NCI-H1417 (cell line): ENCODE measurements at regions not wholly inside any gene's neighbourhood (a gene's known extent, or its start where the extent isn't known, plus 50 kb on each side); places are given as distances from the start of the nearest gene placed in this dataset.
"Not testable (repeated sequence)": the region's sequence is repeated elsewhere in the genome, so short reads cannot be mapped to it uniquely, and the experiment has no call there.

Experiments used
- DNase-seq, 3 experiments: peaks; one replicate each; lab custom pipeline; 2025; lab: John Stamatoyannopoulos, UW

GRCh38 chr4:84224522-84224921, 274.6 kb downstream of the NKX6-1 start:
- peak; percentile 45 to 86 (median 45) for DNase-seq

GRCh38 chr4:84221704-84222103, 277.4 kb downstream of the NKX6-1 start:
- peak in 1 of 3 experiments; percentile 45 for DNase-seq

- no peak for DNase-seq
Measured at GRCh38 chr4:84220990-84221389, 278.1 kb downstream of the NKX6-1 start.

- DNase-seq: no peak
Measured at GRCh38 chr4:84219656-84220055, 279.4 kb downstream of the NKX6-1 start.

GRCh38 chr4:84218031-84218430, 281.1 kb downstream of the NKX6-1 start:
- DNase-seq: no peak

- no peak for DNase-seq
Measured at GRCh38 chr4:84215217-84215616, 283.9 kb downstream of the NKX6-1 start.

- not testable (repeated sequence) for DNase-seq
Measured at GRCh38 chr4:84206226-84206625, 292.9 kb downstream of the NKX6-1 start.

- DNase-seq: no peak
Measured at GRCh38 chr4:84189144-84189543, 309.9 kb downstream of the NKX6-1 start.

- no peak for DNase-seq
Measured at GRCh38 chr4:84179409-84179808, 319.7 kb downstream of the NKX6-1 start.

- DNase-seq: no peak
Measured at GRCh38 chr4:84177831-84178542, 321.1 kb downstream of the NKX6-1 start.

GRCh38 chr4:84176016-84176415, 323.1 kb downstream of the NKX6-1 start:
- peak in 1 of 3 experiments; percentile 67 for DNase-seq

- DNase-seq: no peak
Measured at GRCh38 chr4:84171871-84172270, 327.2 kb downstream of the NKX6-1 start.

- no peak for DNase-seq
Measured at GRCh38 chr4:84167564-84167963, 331.5 kb downstream of the NKX6-1 start.

GRCh38 chr4:84167093-84167492, 332.0 kb downstream of the NKX6-1 start:
- DNase-seq: peak in 2 of 3 experiments; percentile 16 to 65

- DNase-seq: no peak
Measured at GRCh38 chr4:84166486-84166885, 332.6 kb downstream of the NKX6-1 start.

- DNase-seq: no peak
Measured at GRCh38 chr4:84164201-84164600, 334.9 kb downstream of the NKX6-1 start.

GRCh38 chr4:84159762-84160161, 339.3 kb downstream of the NKX6-1 start:
- no peak for DNase-seq

GRCh38 chr4:84158670-84159069, 340.4 kb downstream of the NKX6-1 start:
- DNase-seq: no peak

- no peak for DNase-seq
Measured at GRCh38 chr4:84151574-84151973, 347.5 kb downstream of the NKX6-1 start.

- DNase-seq: no peak
Measured at GRCh38 chr4:84150177-84150576, 348.9 kb downstream of the NKX6-1 start.

GRCh38 chr4:84147831-84148230, 351.3 kb downstream of the NKX6-1 start:
- no peak for DNase-seq

GRCh38 chr4:84146300-84146959, 352.7 kb downstream of the NKX6-1 start:
- DNase-seq: no peak

- no peak for DNase-seq
Measured at GRCh38 chr4:84145176-84145575, 353.9 kb downstream of the NKX6-1 start.

GRCh38 chr4:84126911-84127310, 372.2 kb downstream of the NKX6-1 start:
- DNase-seq: peak; percentile 9 to 69 (median 9)
